SIG-M5 treated with dmso at 0.1 percent for 504 hours (cell line): ENCODE measurements at regions not wholly inside any gene's neighbourhood (a gene's known extent, or its start where the extent isn't known, plus 50 kb on each side); places are given as distances from the start of the nearest gene placed in this dataset.
"Not testable (repeated sequence)": the region's sequence is repeated elsewhere in the genome, so short reads cannot be mapped to it uniquely, and the experiment has no call there.

Experiments used
- DNase-seq: peaks from one replicate; lab custom pipeline; 2025; ENCODE audit not compliant: unreplicated experiment; lab: John Stamatoyannopoulos, UW

- no peak for DNase-seq
Observed at GRCh38 chr6:33507261-33507660, 52.9 kb downstream of the ZBTB9 start.

GRCh38 chr6:33508935-33509926, 54.9 kb downstream of the ZBTB9 start:
- peak; percentile 67 for DNase-seq

GRCh38 chr6:33513213-33513612, 58.8 kb downstream of the ZBTB9 start:
- no peak for DNase-seq

GRCh38 chr6:33516726-33517125, 62.4 kb downstream of the ZBTB9 start:
- no peak for DNase-seq

GRCh38 chr6:33520636-33521488, 59.2 kb downstream of the BAK1 start:
- not testable (repeated sequence) for DNase-seq

- no peak for DNase-seq
Observed at GRCh38 chr6:33521489-33522091, 58.5 kb downstream of the BAK1 start.
